ENCODE measurements at regions not wholly inside any gene's neighbourhood (a gene's known extent, or its start where the extent isn't known, plus 50 kb on each side); places are given as distances from the start of the nearest gene placed in this dataset.

DNA sequence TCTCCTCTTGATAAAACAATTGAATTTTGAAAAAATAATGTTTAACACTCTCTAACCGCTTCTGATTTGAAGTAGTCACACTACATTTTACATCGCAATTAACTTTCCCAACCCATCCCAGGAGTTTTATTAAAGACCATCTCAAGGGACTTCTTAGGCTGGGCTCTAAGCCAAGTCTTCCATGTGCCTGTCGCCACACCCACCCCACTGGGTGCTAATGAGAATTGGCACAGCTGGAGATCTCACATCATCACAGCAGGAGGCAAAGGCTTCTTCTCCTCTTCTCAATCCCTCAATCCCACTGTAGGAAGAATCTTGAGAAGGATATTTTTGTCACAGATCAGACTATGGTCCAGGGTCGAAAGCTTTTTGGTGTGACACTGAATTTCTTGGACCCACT lies 328.9 kb downstream of the NUF2 start:
- FAIRE-seq: no peak
- in situ Hi-C loops (cut with MboI): no loop called here

More for the DNA sequence above, 328.9 kb downstream of the NUF2 start:
- 0% methylated on average over 4 of the region's 4 CpGs for WGBS (ENCODE audit: insufficient coverage, low coverage, missing lambda C conversion rate)
- CTCF ChIA-PET (ENCODE audit: low intra/inter-chr PET ratio): no interaction called here
- Histone ChIP-seq H3K27ac (ENCODE audit: extremely low read depth, low read depth, low read length) (no peak overlapping the region), H3K79me2 (ENCODE audit: control insufficient read depth, insufficient read depth, low read length) (no peaks in the 10 kb centered on the region), H3K4me3 (no peak overlapping the region), H3K9me3 (replicated peaks; ENCODE audit: control insufficient read depth, insufficient read depth, low read depth, low read length) (no peaks in the 10 kb centered on the region; the same call in 1 of the 2 replicates), H3K36me3 (ENCODE audit: control insufficient read depth, insufficient read depth, low read length) (no peaks in the 10 kb centered on the region), H4K20me1 (replicated peaks; ENCODE audit: control insufficient read depth, insufficient read depth, low read length) (no peaks in the 10 kb centered on the region), H3K9ac (ENCODE audit: insufficient read depth in 1 of 2, low read depth in 2 of 2, low read length in 2 of 2) (no peak overlapping the region), H2AFZ (ENCODE audit: low read depth, low read length) (no peak overlapping the region), H3K27me3 (ENCODE audit: control insufficient read depth in 2 of 2, insufficient read depth in 2 of 2, low read length in 2 of 2) (no peaks in the 10 kb centered on the region), H3K9me1 (ENCODE audit: control insufficient read depth, insufficient read depth, low read length) (no peaks in the 10 kb centered on the region), H3K4me2 (ENCODE audit: insufficient read depth, low read length) (no peak overlapping the region), H3K4me1 (replicated peaks in 1 of 2; ENCODE audit: control insufficient read depth in 2 of 2, insufficient read depth in 2 of 2, low read length in 2 of 2) (no peaks in the 10 kb centered on the region)
- BruUV-seq (replicated peaks): no TSS peak
- POLR2A ChIA-PET: no interaction called here
- DNase-seq (ENCODE audit: extremely low read depth in 1 of 4, low spot score in 3 of 4) (no peak), ATAC-seq (no peak)
- intact Hi-C loops (cut with micrococcal nuclease): no loop called here
- TF ChIP-seq, protein P1, sequence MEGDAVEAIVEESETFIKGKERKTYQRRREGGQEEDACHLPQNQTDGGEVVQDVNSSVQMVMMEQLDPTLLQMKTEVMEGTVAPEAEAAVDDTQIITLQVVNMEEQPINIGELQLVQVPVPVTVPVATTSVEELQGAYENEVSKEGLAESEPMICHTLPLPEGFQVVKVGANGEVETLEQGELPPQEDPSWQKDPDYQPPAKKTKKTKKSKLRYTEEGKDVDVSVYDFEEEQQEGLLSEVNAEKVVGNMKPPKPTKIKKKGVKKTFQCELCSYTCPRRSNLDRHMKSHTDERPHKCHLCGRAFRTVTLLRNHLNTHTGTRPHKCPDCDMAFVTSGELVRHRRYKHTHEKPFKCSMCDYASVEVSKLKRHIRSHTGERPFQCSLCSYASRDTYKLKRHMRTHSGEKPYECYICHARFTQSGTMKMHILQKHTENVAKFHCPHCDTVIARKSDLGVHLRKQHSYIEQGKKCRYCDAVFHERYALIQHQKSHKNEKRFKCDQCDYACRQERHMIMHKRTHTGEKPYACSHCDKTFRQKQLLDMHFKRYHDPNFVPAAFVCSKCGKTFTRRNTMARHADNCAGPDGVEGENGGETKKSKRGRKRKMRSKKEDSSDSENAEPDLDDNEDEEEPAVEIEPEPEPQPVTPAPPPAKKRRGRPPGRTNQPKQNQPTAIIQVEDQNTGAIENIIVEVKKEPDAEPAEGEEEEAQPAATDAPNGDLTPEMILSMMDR (IDR thresholded peaks at IDR 0.05 in 2 of 3, conservative IDR thresholded peaks at IDR 0.05 in 1 of 3; ENCODE audit: insufficient read depth in 2 of 3, low read depth in 1 of 3, low read length in 3 of 3): no peak
- no peak for TF ChIP-seq FOS (IDR thresholded peaks at IDR 0.05; ENCODE audit: extremely low read depth, insufficient read length)
- TF ChIP-seq, protein P2, sequence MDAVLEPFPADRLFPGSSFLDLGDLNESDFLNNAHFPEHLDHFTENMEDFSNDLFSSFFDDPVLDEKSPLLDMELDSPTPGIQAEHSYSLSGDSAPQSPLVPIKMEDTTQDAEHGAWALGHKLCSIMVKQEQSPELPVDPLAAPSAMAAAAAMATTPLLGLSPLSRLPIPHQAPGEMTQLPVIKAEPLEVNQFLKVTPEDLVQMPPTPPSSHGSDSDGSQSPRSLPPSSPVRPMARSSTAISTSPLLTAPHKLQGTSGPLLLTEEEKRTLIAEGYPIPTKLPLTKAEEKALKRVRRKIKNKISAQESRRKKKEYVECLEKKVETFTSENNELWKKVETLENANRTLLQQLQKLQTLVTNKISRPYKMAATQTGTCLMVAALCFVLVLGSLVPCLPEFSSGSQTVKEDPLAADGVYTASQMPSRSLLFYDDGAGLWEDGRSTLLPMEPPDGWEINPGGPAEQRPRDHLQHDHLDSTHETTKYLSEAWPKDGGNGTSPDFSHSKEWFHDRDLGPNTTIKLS (IDR thresholded peaks at IDR 0.05; ENCODE audit: borderline replicate concordance, low read depth): no peak
- no peak for TF ChIP-seq CSDE1 (IDR thresholded peaks at IDR 0.05)
- TF ChIP-seq KDM2B (CRISPR knock-in tag; IDR thresholded peaks at IDR 0.05): no peak
- no peak for TF ChIP-seq ZNF311 (CRISPR knock-in tag; IDR thresholded peaks at IDR 0.05)
- TF ChIP-seq, protein P3, sequence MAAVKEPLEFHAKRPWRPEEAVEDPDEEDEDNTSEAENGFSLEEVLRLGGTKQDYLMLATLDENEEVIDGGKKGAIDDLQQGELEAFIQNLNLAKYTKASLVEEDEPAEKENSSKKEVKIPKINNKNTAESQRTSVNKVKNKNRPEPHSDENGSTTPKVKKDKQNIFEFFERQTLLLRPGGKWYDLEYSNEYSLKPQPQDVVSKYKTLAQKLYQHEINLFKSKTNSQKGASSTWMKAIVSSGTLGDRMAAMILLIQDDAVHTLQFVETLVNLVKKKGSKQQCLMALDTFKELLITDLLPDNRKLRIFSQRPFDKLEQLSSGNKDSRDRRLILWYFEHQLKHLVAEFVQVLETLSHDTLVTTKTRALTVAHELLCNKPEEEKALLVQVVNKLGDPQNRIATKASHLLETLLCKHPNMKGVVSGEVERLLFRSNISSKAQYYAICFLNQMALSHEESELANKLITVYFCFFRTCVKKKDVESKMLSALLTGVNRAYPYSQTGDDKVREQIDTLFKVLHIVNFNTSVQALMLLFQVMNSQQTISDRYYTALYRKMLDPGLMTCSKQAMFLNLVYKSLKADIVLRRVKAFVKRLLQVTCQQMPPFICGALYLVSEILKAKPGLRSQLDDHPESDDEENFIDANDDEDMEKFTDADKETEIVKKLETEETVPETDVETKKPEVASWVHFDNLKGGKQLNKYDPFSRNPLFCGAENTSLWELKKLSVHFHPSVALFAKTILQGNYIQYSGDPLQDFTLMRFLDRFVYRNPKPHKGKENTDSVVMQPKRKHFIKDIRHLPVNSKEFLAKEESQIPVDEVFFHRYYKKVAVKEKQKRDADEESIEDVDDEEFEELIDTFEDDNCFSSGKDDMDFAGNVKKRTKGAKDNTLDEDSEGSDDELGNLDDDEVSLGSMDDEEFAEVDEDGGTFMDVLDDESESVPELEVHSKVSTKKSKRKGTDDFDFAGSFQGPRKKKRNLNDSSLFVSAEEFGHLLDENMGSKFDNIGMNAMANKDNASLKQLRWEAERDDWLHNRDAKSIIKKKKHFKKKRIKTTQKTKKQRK (IDR thresholded peaks at IDR 0.05; ENCODE audit: borderline replicate concordance, low read depth, low read length): no peak

Data from K562 (cell line).